GM23248 (cell line): ENCODE measurements at regions not wholly inside any gene's neighbourhood (a gene's known extent, or its start where the extent isn't known, plus 50 kb on each side); places are given as distances from the start of the nearest gene placed in this dataset.

Experiments used
- EZH2 ChIP-seq: fragments of 200-600 bp; sonication (generic); IDR thresholded peaks from 2 replicates; pipeline ENCODE4 v1.6.1; 2018; ENCODE audit warnings: antibody characterized with exemption, mild to moderate bottlenecking; ENCODE audit not compliant: insufficient read depth, poor library complexity, severe bottlenecking
- EZH2phosphoT487 ChIP-seq: fragments of 200-600 bp; sonication (generic); IDR thresholded peaks from 2 replicates; pipeline ENCODE4 v1.6.1; 2018; ENCODE audit warnings: antibody characterized with exemption, moderate library complexity, mild to moderate bottlenecking, low read depth; ENCODE audit not compliant: insufficient read depth

- TF ChIP-seq EZH2phosphoT487 (no peak), EZH2 (no peak)
Observed at GRCh38 chr7:9328296-9328695, 894.9 kb downstream of the NXPH1 start.
